Uterus (tissue), 3 donors: ENCODE measurements at regions not wholly inside any gene's neighbourhood (a gene's known extent, or its start where the extent isn't known, plus 50 kb on each side); places are given as distances from the start of the nearest gene placed in this dataset.
"Not testable (repeated sequence)": the region's sequence is repeated elsewhere in the genome, so short reads cannot be mapped to it uniquely, and the experiment has no call there.

ENCODE experiments used
- DNase-seq, 2 donors: peaks; one replicate each; pipeline ENCODE4 v3.0.0-alpha.2; 2019 to 2020
- H3K27ac ChIP-seq, 2 donors: fragments of 200-600 bp; sonication (generic); 1 replicate in 1 of 2; 2 replicates in 1 of 2; pipeline ENCODE4 v1.5.1; 2016 to 2018
- H3K27me3 ChIP-seq, 2 donors: fragments of 200-600 bp; sonication (generic); one replicate each; pipeline ENCODE4 v1.5.1; 2018 to 2019; ENCODE audit warnings: control low read depth in 1 of 2
- H3K36me3 ChIP-seq, 2 donors: fragments of 200-600 bp; sonication (generic); one replicate each; pipeline ENCODE4 v1.5.1; 2019; ENCODE audit warnings: control low read depth in 1 of 2
- H3K4me1 ChIP-seq, 2 donors: fragments of 200-600 bp; sonication (generic); one replicate each; pipeline ENCODE4 v1.5.1; 2018 to 2019; ENCODE audit warnings: control low read depth in 1 of 2
- H3K4me3 ChIP-seq, 2 donors: fragments of 200-600 bp; sonication (generic); 1 replicate in 1 of 2; 2 replicates in 1 of 2; pipeline ENCODE4 v1.5.1; 2018 to 2019; ENCODE audit warnings: mild to moderate bottlenecking in 1 of 2
- H3K9me3 ChIP-seq, 2 donors: fragments of 200-600 bp; sonication (generic); one replicate each; pipeline ENCODE4 v1.5.1; 2019; ENCODE audit warnings: control low read depth in 1 of 2
- POLR2A ChIP-seq, 2 donors: fragments of 450-650 bp; IDR thresholded peaks; one replicate each; pipeline ENCODE4 v1.6.1; 2016; ENCODE audit warnings: antibody characterized with exemption in 2 of 2, mild to moderate bottlenecking in 1 of 2, moderate library complexity in 1 of 2
- intact Hi-C: fragments of 100-400 bp; cut with DNase I; formaldehyde crosslinking; loops from one replicate; pipeline ENCODE4 v1.15.1; 2023; ENCODE audit warnings: low total_unique reads
- TF ChIP-seq, protein P1 (sequence below), 4 experiments: fragments of 200-600 bp in 2 of 4; fragments of 450-650 bp in 2 of 4; sonication (generic) in 2 of 4; IDR thresholded peaks; one replicate each; pipeline ENCODE4 v1.5.1; 2016 to 2019; ENCODE audit warnings: antibody characterized with exemption in 4 of 4, mild to moderate bottlenecking in 2 of 4, moderate library complexity in 1 of 4
- donor health status: DM: yes; HTN: yes; CAD: no.

DNA sequence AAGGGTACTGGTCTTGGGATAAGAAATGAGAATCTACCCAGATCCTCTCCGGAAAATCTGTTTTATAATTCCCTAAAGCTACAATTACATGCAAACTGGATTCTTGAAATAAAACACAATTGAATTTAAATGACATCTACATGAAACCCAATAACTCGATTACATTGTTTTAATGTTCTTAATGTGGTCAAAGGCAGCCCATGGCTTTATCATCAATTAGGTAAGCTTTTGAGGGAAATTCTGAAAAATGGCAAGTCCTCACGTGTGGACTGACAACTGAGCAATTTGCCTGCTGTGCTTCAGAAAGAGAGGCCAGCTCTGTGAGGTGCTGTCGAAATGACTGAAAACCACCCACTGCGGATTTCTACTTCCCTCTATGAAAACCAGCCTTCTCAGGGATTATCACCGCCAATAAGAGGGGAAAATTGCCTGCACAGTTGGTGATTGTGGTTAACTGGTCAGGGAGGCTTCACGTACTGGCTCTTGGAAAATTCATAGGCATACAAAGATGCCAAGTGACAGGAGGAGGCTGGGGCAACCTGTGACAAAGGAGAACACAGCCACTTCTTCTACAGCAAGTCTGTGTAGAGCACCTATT lies 200.8 kb upstream of the SLCO3A1 start:
- Histone ChIP-seq H3K4me1 (no peaks in the 10 kb centered on the region), H3K4me3 (no peak overlapping the region), H3K9me3 (no peaks in the 10 kb centered on the region), H3K27ac (no peak overlapping the region), H3K36me3 (no peaks in the 10 kb centered on the region), H3K27me3 (no peaks in the 10 kb centered on the region)
- intact Hi-C loops, result no loop called here
- no peak for TF ChIP-seq POLR2A (IDR thresholded peaks at IDR 0.05)
- TF ChIP-seq, protein P1, sequence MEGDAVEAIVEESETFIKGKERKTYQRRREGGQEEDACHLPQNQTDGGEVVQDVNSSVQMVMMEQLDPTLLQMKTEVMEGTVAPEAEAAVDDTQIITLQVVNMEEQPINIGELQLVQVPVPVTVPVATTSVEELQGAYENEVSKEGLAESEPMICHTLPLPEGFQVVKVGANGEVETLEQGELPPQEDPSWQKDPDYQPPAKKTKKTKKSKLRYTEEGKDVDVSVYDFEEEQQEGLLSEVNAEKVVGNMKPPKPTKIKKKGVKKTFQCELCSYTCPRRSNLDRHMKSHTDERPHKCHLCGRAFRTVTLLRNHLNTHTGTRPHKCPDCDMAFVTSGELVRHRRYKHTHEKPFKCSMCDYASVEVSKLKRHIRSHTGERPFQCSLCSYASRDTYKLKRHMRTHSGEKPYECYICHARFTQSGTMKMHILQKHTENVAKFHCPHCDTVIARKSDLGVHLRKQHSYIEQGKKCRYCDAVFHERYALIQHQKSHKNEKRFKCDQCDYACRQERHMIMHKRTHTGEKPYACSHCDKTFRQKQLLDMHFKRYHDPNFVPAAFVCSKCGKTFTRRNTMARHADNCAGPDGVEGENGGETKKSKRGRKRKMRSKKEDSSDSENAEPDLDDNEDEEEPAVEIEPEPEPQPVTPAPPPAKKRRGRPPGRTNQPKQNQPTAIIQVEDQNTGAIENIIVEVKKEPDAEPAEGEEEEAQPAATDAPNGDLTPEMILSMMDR (IDR thresholded peaks at IDR 0.05), result no peak
- DNase-seq, result no peak

DNA sequence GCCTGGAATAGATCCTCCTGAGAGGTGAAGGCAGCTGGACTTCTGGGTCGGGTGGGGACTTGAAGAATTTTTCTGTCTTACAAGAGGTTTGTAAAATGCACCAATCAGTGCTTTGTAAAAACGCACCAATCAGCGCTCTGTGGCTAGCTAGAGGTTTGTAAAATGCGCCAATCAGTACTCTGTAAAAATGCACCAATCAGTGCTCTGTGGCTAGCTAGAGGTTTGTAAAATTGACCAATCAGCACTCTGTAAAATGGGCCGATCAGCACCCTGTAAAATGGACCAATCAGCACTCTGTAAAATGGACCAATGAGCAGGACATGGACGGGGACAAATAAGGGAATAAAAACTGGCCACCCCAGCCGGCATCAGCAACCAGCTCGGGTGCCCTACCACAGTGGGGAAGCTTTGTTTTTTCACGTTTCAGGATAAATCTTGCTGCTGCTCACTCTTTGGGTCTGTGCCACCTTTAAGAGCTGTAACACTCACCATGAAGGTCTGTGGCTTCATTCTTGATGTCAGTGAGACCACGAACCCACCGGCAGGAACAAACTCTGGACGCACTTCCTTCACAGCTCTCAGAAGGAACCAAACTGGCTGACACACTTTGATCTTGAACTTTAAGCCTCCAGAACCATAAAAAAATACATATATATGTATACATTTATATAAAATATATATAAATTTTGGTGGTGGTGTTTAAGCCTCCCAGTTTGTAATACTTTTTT lies 197.8 kb upstream of the SLCO3A1 start:
- H3K4me1 ChIP-seq, H3K36me3 ChIP-seq, H3K9me3 ChIP-seq, H3K27me3 ChIP-seq, H3K4me3 ChIP-seq, intact Hi-C loops, H3K27ac ChIP-seq, DNase-seq: not testable (repeated sequence)

DNA sequence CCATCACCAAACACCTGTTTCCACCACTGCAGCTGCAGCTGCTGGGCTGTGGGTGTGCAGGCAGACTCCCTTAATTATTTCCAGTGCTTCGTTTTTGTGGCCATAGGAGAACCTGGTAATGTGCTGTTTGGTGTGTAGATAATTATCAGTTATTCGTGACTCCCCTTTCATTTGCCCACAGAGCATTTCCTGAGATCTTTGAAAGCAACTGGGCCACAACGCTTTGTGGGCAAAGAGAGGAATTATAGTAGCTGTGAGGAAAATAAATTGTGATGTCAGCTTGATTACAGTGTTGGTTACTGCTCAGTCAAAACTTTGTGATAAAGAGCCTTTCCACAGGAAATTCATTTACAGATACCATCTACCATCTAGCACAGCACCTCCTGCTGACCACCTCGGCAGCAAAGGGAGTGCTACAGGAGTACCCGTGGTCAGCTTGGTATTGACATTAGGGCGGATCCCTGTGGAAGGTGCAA lies 193.3 kb upstream of the SLCO3A1 start:
- Histone ChIP-seq H3K27ac (no peak overlapping the region), H3K9me3 (no peaks in the 10 kb centered on the region), H3K36me3 (no peaks in the 10 kb centered on the region), H3K27me3 (no peaks in the 10 kb centered on the region), H3K4me1 (no peaks in the 10 kb centered on the region), H3K4me3 (no peak overlapping the region)
- TF ChIP-seq, protein P1 (IDR thresholded peaks at IDR 0.05), result no peak
- no peak for TF ChIP-seq POLR2A (IDR thresholded peaks at IDR 0.05)
- no peak for DNase-seq
- intact Hi-C loops, result no loop called here

DNA sequence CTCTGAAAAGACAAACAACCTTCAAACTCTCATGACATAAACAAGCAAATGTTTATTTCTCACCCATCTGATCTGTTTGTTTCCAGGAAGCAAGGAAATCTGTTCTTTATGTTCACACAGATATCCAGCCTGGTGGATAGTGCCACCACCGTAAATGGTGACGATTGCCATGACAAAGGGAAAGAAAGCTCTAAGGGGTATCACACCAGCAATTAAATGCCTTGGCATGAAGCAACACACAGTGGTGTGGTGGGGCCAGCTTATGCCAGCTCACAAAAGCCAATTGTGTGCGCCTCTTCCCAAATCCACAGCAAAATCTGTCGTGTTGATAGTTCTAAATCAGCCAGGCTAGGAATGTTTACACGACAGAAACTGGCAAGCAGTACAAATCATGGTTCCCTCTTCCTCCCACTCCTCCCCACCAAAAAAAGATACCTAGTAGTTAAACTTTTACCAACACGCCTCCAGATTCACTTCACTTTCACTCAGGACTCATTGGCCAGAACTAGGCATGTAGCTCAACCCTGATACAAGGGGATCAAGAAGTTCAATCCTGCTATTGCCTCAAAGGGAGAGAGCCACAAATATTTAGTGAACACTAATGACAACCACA lies 189.2 kb upstream of the SLCO3A1 start:
- Histone ChIP-seq H3K4me3 (no peak overlapping the region), H3K36me3 (no peaks in the 10 kb centered on the region), H3K27me3 (no peaks in the 10 kb centered on the region), H3K9me3 (no peaks in the 10 kb centered on the region), H3K4me1 (no peaks in the 10 kb centered on the region), H3K27ac (no peak overlapping the region)
- DNase-seq, result no peak
- intact Hi-C loops, result no loop called here
- no peak for TF ChIP-seq POLR2A (IDR thresholded peaks at IDR 0.05)
- TF ChIP-seq, protein P1 (IDR thresholded peaks at IDR 0.05), result no peak

DNA sequence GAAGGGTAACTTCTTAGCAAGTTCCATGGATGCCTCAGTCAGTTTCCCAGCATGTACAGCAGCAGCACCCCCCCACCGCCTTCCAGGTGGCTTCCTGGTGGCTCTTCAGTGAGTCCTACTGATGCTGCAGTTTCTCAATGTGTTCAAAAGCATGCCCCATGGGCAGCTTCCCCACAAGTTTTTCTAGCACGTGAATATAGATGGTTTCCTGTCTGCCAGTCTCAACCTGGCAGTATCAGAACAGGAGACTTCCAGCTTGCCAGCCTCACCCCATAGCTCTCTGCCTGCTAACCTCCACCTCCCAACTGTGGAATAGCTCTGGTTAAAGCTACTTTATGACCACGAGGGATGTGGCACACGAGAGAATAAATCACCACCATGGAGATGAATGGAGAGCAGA lies 188.3 kb upstream of the SLCO3A1 start:
- no peaks in the 10 kb centered on the region for H3K9me3 ChIP-seq
- no peaks in the 10 kb centered on the region for H3K27me3 ChIP-seq
- no peak overlapping the region for H3K27ac ChIP-seq
- intact Hi-C loops, result no loop called here
- no peak overlapping the region for H3K4me3 ChIP-seq
- no peak for DNase-seq
- no peaks in the 10 kb centered on the region for H3K36me3 ChIP-seq
- no peaks in the 10 kb centered on the region for H3K4me1 ChIP-seq
- no peak for TF ChIP-seq POLR2A (IDR thresholded peaks at IDR 0.05)
- TF ChIP-seq, protein P1 (IDR thresholded peaks at IDR 0.05), result no peak
